ENCODE measurements at regions not wholly inside any gene's neighbourhood (a gene's known extent, or its start where the extent isn't known, plus 50 kb on each side); places are given as distances from the start of the nearest gene placed in this dataset.

- TF ChIP-seq CTCF (IDR thresholded peaks at IDR 0.05; ENCODE audit: poor library complexity) (no peak), EZH2 (IDR thresholded peaks at IDR 0.05; ENCODE audit: borderline replicate concordance) (no peak)
These were observed 101.2 kb upstream of the PFKP start for GRCh38 chr10:2966134-2966533.
